ENCODE measurements at regions not wholly inside any gene's neighbourhood (a gene's known extent, or its start where the extent isn't known, plus 50 kb on each side); places are given as distances from the start of the nearest gene placed in this dataset.
A peak's percentile ranks its signal among the peaks of the same experiment; 100 is the strongest.

DNA sequence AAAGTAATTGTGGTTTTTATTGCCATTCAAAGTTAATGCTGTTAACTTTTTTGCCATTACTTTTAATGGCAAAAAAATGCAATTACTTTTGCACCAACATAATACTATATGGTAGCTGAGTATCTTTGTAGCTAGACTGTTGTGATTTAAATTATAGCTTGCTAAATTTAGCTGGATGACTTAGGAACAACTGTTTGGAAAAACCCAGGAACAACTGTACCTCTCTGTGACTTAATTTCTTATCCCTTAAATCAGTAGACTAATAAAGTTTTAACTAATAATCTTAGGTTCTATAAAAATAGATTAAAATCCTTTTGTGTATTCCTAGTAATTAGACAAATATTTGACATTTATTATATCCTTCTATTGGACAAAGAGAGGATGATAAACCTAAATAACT, 268.2 kb downstream of the TENT5A start:
- Histone ChIP-seq H3K4me1 (no peaks in the 10 kb centered on the region), H3K9me3 (no peaks in the 10 kb centered on the region), H3K27me3 (no peaks in the 10 kb centered on the region), H3K27ac (replicated peaks in 1 of 4) (no peak overlapping the region), H3K36me3 (no peaks in the 10 kb centered on the region), H3K4me3 (no peak overlapping the region)
- no peak for DNase-seq (ENCODE audit: extremely low spot score)
- TF ChIP-seq POLR2A (IDR thresholded peaks at IDR 0.05; ENCODE audit: low read depth) (no peak), CTCF (IDR thresholded peaks at IDR 0.05) (no peak), EP300 (IDR thresholded peaks at IDR 0.05) (no peak), POLR2AphosphoS5 (IDR thresholded peaks at IDR 0.05) (no peak)
- intact Hi-C loops (cut with DNase I): no loop called here

DNA sequence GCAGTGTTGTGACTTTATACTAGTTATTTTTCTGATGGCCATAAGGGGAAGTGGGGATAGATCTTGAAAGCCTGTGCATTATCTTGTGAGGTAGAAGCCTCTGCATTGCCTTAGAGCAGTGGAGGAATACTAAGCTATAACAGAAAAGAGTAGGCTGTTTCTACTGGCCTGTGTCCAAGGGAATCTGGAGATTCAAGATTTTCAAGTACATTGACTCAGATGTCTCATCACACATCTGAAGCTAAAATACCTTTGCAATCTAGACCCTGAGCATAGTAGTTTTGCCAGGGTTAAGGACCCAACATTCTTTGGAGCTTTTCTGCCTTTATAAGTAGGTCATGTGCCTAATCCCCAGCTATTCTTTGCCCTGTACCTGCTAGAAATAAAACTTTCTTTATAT, 272.3 kb downstream of the TENT5A start:
- H3K4me3 ChIP-seq: no peak overlapping the region
- H3K36me3 ChIP-seq: no peaks in the 10 kb centered on the region
- no peak overlapping the region for H3K27ac ChIP-seq (replicated peaks in 1 of 4)
- H3K27me3 ChIP-seq: no peaks in the 10 kb centered on the region
- H3K9me3 ChIP-seq: no peaks in the 10 kb centered on the region
- H3K4me1 ChIP-seq: no peaks in the 10 kb centered on the region
- intact Hi-C loops (cut with DNase I): no loop called here
- no peak for TF ChIP-seq POLR2AphosphoS5 (IDR thresholded peaks at IDR 0.05)
- no peak for TF ChIP-seq POLR2A (IDR thresholded peaks at IDR 0.05; ENCODE audit: low read depth)
- TF ChIP-seq CTCF (IDR thresholded peaks at IDR 0.05): no peak
- no peak for TF ChIP-seq EP300 (IDR thresholded peaks at IDR 0.05)
- DNase-seq (ENCODE audit: extremely low spot score): no peak

DNA sequence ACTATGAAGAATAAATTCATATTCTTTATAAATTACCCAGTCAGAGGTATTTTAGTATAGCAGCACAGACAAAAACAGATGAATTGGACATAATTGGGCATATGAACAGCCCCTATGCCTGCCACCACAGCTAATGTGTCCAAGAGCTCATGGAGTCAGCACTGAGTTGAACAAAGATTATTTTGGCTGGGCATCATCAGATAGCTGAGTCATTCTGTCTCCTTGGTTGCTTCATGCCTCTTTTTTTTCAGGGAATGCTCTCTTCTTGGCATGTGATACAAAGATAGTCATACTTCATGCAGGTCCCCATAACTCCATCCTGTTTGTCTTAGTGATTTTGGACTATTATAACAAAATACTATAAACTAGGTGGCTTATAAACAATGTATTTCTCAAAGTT, 275.6 kb downstream of the TENT5A start:
- intact Hi-C loops (cut with DNase I): no loop called here
- no peaks in the 10 kb centered on the region for H3K36me3 ChIP-seq
- H3K27me3 ChIP-seq: no peaks in the 10 kb centered on the region
- no peaks in the 10 kb centered on the region for H3K4me1 ChIP-seq
- no peak overlapping the region for H3K27ac ChIP-seq (replicated peaks in 1 of 4)
- H3K4me3 ChIP-seq: no peak overlapping the region
- H3K9me3 ChIP-seq: no peaks in the 10 kb centered on the region
- no peak for DNase-seq (ENCODE audit: extremely low spot score)
- TF ChIP-seq POLR2A (IDR thresholded peaks at IDR 0.05; ENCODE audit: low read depth): no peak

GRCh38 chr6:81475646-81476045, 276.8 kb downstream of the TENT5A start:
- Histone ChIP-seq H3K27ac (replicated peaks in 1 of 4) (no peak overlapping the region), H3K4me3 (no peak overlapping the region), H3K9me3 (no peaks in the 10 kb centered on the region), H3K36me3 (no peaks in the 10 kb centered on the region), H3K4me1 (no peaks in the 10 kb centered on the region), H3K27me3 (no peaks in the 10 kb centered on the region)
- no peak for TF ChIP-seq CTCF (IDR thresholded peaks at IDR 0.05)
- no peak for DNase-seq (ENCODE audit: extremely low spot score)
- 94% methylated on average over 2 of the region's 2 CpGs for WGBS
- intact Hi-C loops (cut with DNase I): no loop called here

- H3K4me1 ChIP-seq: no peaks in the 10 kb centered on the region
- no peak for TF ChIP-seq POLR2A (IDR thresholded peaks at IDR 0.05; ENCODE audit: low read depth)
- peak in 2 of 3 experiments; percentile 32 to 37 for TF ChIP-seq CTCF (IDR thresholded peaks at IDR 0.05)
- peaks cover 0 to 5% (median 2%) of the 10 kb centered on the region in 4 donors for H3K9me3 ChIP-seq
- H3K36me3 ChIP-seq: no peaks in the 10 kb centered on the region
- no peak overlapping the region for H3K27ac ChIP-seq (replicated peaks in 1 of 4)
- intact Hi-C loops (cut with DNase I): no loop called here
- DNase-seq (ENCODE audit: extremely low spot score): no peak
- no peak overlapping the region for H3K4me3 ChIP-seq
- H3K27me3 ChIP-seq: no peaks in the 10 kb centered on the region
These were observed 286.6 kb downstream of the TENT5A start for GRCh38 chr6:81465859-81466258.

Measured in esophagus muscularis mucosa (tissue), 4 donors.